Keratinocyte (primary cell): ENCODE measurements at regions not wholly inside any gene's neighbourhood (a gene's known extent, or its start where the extent isn't known, plus 50 kb on each side); places are given as distances from the start of the nearest gene placed in this dataset.

ENCODE experiments used
- DNase-seq: peaks from one replicate; pipeline ENCODE4 v3.0.0-alpha.2; 2011; ENCODE audit warnings: low read depth, missing footprints, low spot score
- FAIRE-seq: peaks from 2 replicates; lab custom pipeline; 2011; peaks lifted over from hg19 to GRCh38; lab: Jason Lieb, UNC
- H2AFZ ChIP-seq: 2 replicates; pipeline ENCODE4 v1.6.0; 2012; ENCODE audit warnings: low read length, control low read depth, inconsistent platforms; ENCODE audit not compliant: control insufficient read depth
- H3K27ac ChIP-seq: 2 replicates; pipeline ENCODE4 v1.5.1; 2011; ENCODE audit warnings: low read length; ENCODE audit not compliant: control insufficient read depth, insufficient read depth
- H3K27me3 ChIP-seq: 3 replicates; pipeline ENCODE4 v1.6.0; 2011; ENCODE audit warnings: low read length; ENCODE audit not compliant: control insufficient read depth, insufficient read depth; ENCODE audit errors: extremely low read depth
- H3K36me3 ChIP-seq, 2 experiments: 2 replicates in 1 of 2; 3 replicates in 1 of 2; pipeline ENCODE4 v1.5.1; 2011; ENCODE audit warnings: low read length in 2 of 2, mild to moderate bottlenecking in 1 of 2; ENCODE audit not compliant: control insufficient read depth in 2 of 2, insufficient read depth in 2 of 2; ENCODE audit errors: extremely low read depth in 1 of 2
- H3K4me1 ChIP-seq: 3 replicates; pipeline ENCODE4 v1.5.1; 2011; ENCODE audit warnings: low read length; ENCODE audit not compliant: control insufficient read depth, insufficient read depth; ENCODE audit errors: extremely low read depth
- H3K4me2 ChIP-seq: 3 replicates; pipeline ENCODE4 v1.6.0; 2011; ENCODE audit warnings: low read depth, low read length; ENCODE audit not compliant: control insufficient read depth, insufficient read depth; ENCODE audit errors: extremely low read depth
- H3K4me3 ChIP-seq, 3 experiments: fragments of 200-600 bp in 1 of 3; sonication (generic) in 1 of 3; 2 replicates in 2 of 3; 3 replicates in 1 of 3; pipeline ENCODE4 v1.5.1; 2011 to 2016; ENCODE audit warnings: low read length in 3 of 3, mild to moderate bottlenecking in 3 of 3, control low read depth in 2 of 3, inconsistent platforms in 1 of 3, low read depth in 1 of 3, mixed read lengths in 1 of 3, mixed run types in 1 of 3, moderate library complexity in 1 of 3; ENCODE audit not compliant: control insufficient read depth in 2 of 3, insufficient read depth in 2 of 3; ENCODE audit errors: extremely low read depth in 1 of 3
- H3K79me2 ChIP-seq: 2 replicates; pipeline ENCODE4 v1.6.0; 2012; ENCODE audit warnings: low read length; ENCODE audit not compliant: control insufficient read depth, insufficient read depth
- H3K9ac ChIP-seq: 3 replicates; pipeline ENCODE4 v1.6.0; 2011; ENCODE audit warnings: low read length; ENCODE audit not compliant: control insufficient read depth, insufficient read depth; ENCODE audit errors: extremely low read depth
- H3K9me1 ChIP-seq: 3 replicates; pipeline ENCODE4 v1.6.0; 2011; ENCODE audit warnings: low read length; ENCODE audit not compliant: control insufficient read depth, insufficient read depth; ENCODE audit errors: extremely low read depth
- H3K9me3 ChIP-seq: 2 replicates; pipeline ENCODE4 v1.5.1; 2012; ENCODE audit warnings: low read depth, low read length; ENCODE audit not compliant: control insufficient read depth
- H4K20me1 ChIP-seq: 3 replicates; pipeline ENCODE4 v1.6.0; 2011; ENCODE audit warnings: low read length; ENCODE audit not compliant: control insufficient read depth, insufficient read depth; ENCODE audit errors: extremely low read depth
- CTCF ChIP-seq, 3 experiments: IDR thresholded peaks in 1 of 3; conservative IDR thresholded peaks in 1 of 3; optimal IDR thresholded peaks in 1 of 3; 2 replicates in 2 of 3; 3 replicates in 1 of 3; pipeline versions ENCODE3 to v1.5.1; 2011; ENCODE audit warnings: low read length in 3 of 3, mild to moderate bottlenecking in 3 of 3, moderate library complexity in 2 of 3, control low read depth in 1 of 3, inconsistent platforms in 1 of 3; ENCODE audit not compliant: insufficient read depth in 2 of 3; ENCODE audit errors: extremely low read depth in 1 of 3
- EZH2 ChIP-seq: IDR thresholded peaks from one replicate; pipeline ENCODE4 v1.6.1; 2012; ENCODE audit warnings: inconsistent platforms, mild to moderate bottlenecking, low read length, moderate library complexity
- dilution Hi-C: fragments of 300-500 bp; cut with MboI; formaldehyde crosslinking; loops from one replicate; pipeline ENCODE4 v1.7.0; 2020; ENCODE audit warnings: low sequenced_read_pairs; ENCODE audit not compliant: extremely low pct_ligation_motif_present

GRCh38 chr20:59515906-59516209 is 88.5 kb upstream of the PHACTR3 start:
- H3K9me3 ChIP-seq, result no peaks in the 10 kb centered on the region
- H3K27ac ChIP-seq, result no peak overlapping the region
- peaks cover 2% of the 10 kb centered on the region for H4K20me1 ChIP-seq
- peaks cover 10% of the 10 kb centered on the region for H3K27me3 ChIP-seq
- no peak for DNase-seq
- no peak overlapping the region for H3K4me2 ChIP-seq
- TF ChIP-seq EZH2 (no peak), CTCF (optimal IDR thresholded peaks at IDR 0.05 in 1 of 3, IDR thresholded peaks at IDR 0.05 in 1 of 3, conservative IDR thresholded peaks at IDR 0.05 in 1 of 3; ENCODE audit: extremely low read depth in 1 of 3, insufficient read depth in 2 of 3, low read length in 3 of 3) (no peak)
- no peak overlapping the region for H3K4me3 ChIP-seq
- H3K36me3 ChIP-seq, result no peaks in the 10 kb centered on the region
- no peaks in the 10 kb centered on the region for H3K9me1 ChIP-seq
- no peak overlapping the region for H3K9ac ChIP-seq
- no peaks in the 10 kb centered on the region for H3K79me2 ChIP-seq
- no peak overlapping the region for H2AFZ ChIP-seq
- no peaks in the 10 kb centered on the region for H3K4me1 ChIP-seq
- dilution Hi-C loops, result no loop called here
- no peak for FAIRE-seq

GRCh38 chr20:59518881-59519706 is 85.2 kb upstream of the PHACTR3 start:
- dilution Hi-C loops, result no loop called here
- peak; percentile 11 for DNase-seq
- TF ChIP-seq EZH2 (no peak), CTCF (optimal IDR thresholded peaks at IDR 0.05 in 1 of 3, IDR thresholded peaks at IDR 0.05 in 1 of 3, conservative IDR thresholded peaks at IDR 0.05 in 1 of 3; ENCODE audit: extremely low read depth in 1 of 3, insufficient read depth in 2 of 3, low read length in 3 of 3) (peak; percentile 52 to 90 (median 88))
- H3K27ac ChIP-seq, result no peak overlapping the region
- H3K4me1 ChIP-seq, result no peaks in the 10 kb centered on the region
- no peak overlapping the region for H3K4me2 ChIP-seq
- peak; percentile 20 for FAIRE-seq
- H3K36me3 ChIP-seq, result no peaks in the 10 kb centered on the region
- H4K20me1 ChIP-seq, result peaks cover 2% of the 10 kb centered on the region
- no peaks in the 10 kb centered on the region for H3K9me3 ChIP-seq
- H3K4me3 ChIP-seq, result no peak overlapping the region
- H3K9ac ChIP-seq, result no peak overlapping the region
- H2AFZ ChIP-seq, result no peak overlapping the region
- no peaks in the 10 kb centered on the region for H3K9me1 ChIP-seq
- H3K27me3 ChIP-seq, result peaks cover 10% of the 10 kb centered on the region
- no peaks in the 10 kb centered on the region for H3K79me2 ChIP-seq
